SH-SY5Y (cell line): ENCODE measurements at regions not wholly inside any gene's neighbourhood (a gene's known extent, or its start where the extent isn't known, plus 50 kb on each side); places are given as distances from the start of the nearest gene placed in this dataset.

ENCODE experiments used
- GATA2 ChIP-seq: IDR thresholded peaks from 2 replicates; pipeline ENCODE4 v1.6.1; 2011; ENCODE audit warnings: mild to moderate bottlenecking, low read depth, low read length
- GATA3 ChIP-seq: IDR thresholded peaks from 2 replicates; pipeline ENCODE4 v1.6.1; 2011; ENCODE audit warnings: low read depth, mild to moderate bottlenecking, low read length, moderate library complexity

- TF ChIP-seq GATA2 = no peak
- TF ChIP-seq GATA3 = no peak
Observed at GRCh38 chr15:85329561-85330422, 50.6 kb upstream of the AKAP13 start.
